ENCODE measurements at regions not wholly inside any gene's neighbourhood (a gene's known extent, or its start where the extent isn't known, plus 50 kb on each side); places are given as distances from the start of the nearest gene placed in this dataset.

DNA sequence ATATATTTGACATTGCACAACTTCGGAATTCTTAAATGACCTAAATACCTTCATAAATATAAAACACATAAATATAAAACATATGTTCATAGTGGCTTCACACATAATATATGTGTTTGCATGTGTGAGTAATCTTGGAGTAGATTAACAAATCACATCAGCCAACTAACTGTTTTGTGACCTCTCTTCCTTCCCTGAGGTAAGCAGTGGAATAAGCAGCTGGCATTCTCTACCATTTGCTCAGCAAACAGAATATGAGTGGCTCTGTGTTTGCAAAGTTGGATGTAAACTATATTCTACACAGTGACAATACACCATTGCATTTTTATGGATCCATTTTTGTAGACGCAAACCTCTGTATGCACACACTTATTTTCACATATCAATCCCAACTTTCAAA is 189.9 kb downstream of the ACER2 start:
- H3K4me1 ChIP-seq (ENCODE audit: control insufficient read depth in 1 of 2, low read depth in 2 of 2) = no peaks in the 10 kb centered on the region
- no peaks in the 10 kb centered on the region for H3K9me3 ChIP-seq
- H3K4me3 ChIP-seq = no peak overlapping the region
- H3K36me3 ChIP-seq = no peaks in the 10 kb centered on the region
- H3K27me3 ChIP-seq (replicated peaks; ENCODE audit: insufficient read depth) = no peaks in the 10 kb centered on the region
- TF ChIP-seq, protein P1, sequence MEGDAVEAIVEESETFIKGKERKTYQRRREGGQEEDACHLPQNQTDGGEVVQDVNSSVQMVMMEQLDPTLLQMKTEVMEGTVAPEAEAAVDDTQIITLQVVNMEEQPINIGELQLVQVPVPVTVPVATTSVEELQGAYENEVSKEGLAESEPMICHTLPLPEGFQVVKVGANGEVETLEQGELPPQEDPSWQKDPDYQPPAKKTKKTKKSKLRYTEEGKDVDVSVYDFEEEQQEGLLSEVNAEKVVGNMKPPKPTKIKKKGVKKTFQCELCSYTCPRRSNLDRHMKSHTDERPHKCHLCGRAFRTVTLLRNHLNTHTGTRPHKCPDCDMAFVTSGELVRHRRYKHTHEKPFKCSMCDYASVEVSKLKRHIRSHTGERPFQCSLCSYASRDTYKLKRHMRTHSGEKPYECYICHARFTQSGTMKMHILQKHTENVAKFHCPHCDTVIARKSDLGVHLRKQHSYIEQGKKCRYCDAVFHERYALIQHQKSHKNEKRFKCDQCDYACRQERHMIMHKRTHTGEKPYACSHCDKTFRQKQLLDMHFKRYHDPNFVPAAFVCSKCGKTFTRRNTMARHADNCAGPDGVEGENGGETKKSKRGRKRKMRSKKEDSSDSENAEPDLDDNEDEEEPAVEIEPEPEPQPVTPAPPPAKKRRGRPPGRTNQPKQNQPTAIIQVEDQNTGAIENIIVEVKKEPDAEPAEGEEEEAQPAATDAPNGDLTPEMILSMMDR (IDR thresholded peaks at IDR 0.05) = no peak
- no peak for DNase-seq (ENCODE audit: low spot score)
- ATAC-seq (ENCODE audit: insufficient number of reproducible peaks, low FRiP score, low read depth) = no peak
- no peak overlapping the region for H3K27ac ChIP-seq

DNA sequence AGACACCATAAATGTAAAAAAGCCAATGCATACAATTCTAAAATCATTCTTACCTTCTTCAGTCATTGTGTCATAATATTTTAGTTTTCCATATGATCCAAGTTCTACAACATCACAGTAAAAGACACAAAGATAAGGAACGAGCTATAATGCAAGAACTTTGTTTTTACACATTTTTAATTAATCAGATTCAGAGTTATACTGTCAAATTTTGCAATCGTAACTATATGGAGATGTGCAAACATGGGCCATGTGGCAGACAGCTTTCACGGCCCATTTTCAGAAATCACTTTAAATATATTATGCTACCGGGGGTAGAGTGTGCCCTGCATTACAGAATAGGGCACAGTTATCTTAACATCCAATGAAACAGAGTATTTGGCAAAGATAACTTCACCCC is 188.4 kb downstream of the ACER2 start:
- no peaks in the 10 kb centered on the region for H3K36me3 ChIP-seq
- DNase-seq (ENCODE audit: low spot score) = no peak
- TF ChIP-seq, protein P1 (IDR thresholded peaks at IDR 0.05) = no peak
- no peaks in the 10 kb centered on the region for H3K9me3 ChIP-seq
- ATAC-seq (ENCODE audit: insufficient number of reproducible peaks, low FRiP score, low read depth) = no peak
- H3K4me3 ChIP-seq = no peak overlapping the region
- no peak overlapping the region for H3K27ac ChIP-seq
- no peaks in the 10 kb centered on the region for H3K27me3 ChIP-seq (replicated peaks; ENCODE audit: insufficient read depth)
- no peaks in the 10 kb centered on the region for H3K4me1 ChIP-seq (ENCODE audit: control insufficient read depth in 1 of 2, low read depth in 2 of 2)

DNA sequence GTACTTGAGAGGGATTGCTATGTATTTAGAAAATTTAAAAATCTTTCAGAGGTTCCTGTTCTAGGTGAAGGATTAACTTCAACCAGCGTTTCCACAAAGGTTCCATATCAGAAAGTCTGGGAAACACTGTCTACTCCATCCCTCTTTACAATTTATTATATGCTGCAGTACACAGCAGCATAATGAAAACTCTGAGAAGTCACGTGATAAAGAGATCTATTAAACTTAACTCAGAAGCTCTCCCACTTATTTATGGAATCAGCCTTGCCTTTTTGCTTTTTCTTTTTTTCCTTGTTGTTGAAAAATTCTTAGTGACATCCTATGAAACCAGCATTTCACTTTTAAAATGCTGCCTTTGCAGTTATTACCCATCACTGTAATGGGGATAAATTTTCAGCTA is 186.2 kb downstream of the ACER2 start:
- no peak for DNase-seq (ENCODE audit: low spot score)
- no peaks in the 10 kb centered on the region for H3K27me3 ChIP-seq (replicated peaks; ENCODE audit: insufficient read depth)
- H3K4me1 ChIP-seq (ENCODE audit: control insufficient read depth in 1 of 2, low read depth in 2 of 2) = no peaks in the 10 kb centered on the region
- H3K27ac ChIP-seq = no peak overlapping the region
- TF ChIP-seq, protein P1 (IDR thresholded peaks at IDR 0.05) = no peak
- no peaks in the 10 kb centered on the region for H3K36me3 ChIP-seq
- no peak for ATAC-seq (ENCODE audit: insufficient number of reproducible peaks, low FRiP score, low read depth)
- H3K4me3 ChIP-seq = no peak overlapping the region
- H3K9me3 ChIP-seq = no peaks in the 10 kb centered on the region

DNA sequence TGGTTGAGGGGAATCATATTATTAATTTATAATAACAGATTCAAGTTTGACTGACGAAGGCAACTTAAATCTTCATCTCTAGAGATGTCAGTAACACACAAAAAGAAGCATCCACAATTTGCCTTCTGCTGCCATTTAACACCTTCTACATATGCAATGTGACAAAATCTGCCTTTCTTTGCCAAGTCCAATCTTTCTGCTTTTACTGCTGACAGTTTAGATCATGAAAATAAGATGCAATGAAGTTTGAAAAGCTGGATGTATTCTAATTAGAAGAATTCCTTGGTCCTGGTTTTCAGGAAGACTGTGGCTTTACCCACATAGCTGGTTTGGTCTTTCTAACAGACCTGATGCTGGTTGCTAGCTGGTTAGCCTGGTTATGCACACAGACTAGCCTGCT is 178.9 kb downstream of the ACER2 start:
- Histone ChIP-seq H3K27me3 (replicated peaks; ENCODE audit: insufficient read depth) (no peaks in the 10 kb centered on the region), H3K4me1 (ENCODE audit: control insufficient read depth in 1 of 2, low read depth in 2 of 2) (no peaks in the 10 kb centered on the region), H3K36me3 (no peaks in the 10 kb centered on the region), H3K9me3 (no peaks in the 10 kb centered on the region), H3K4me3 (no peak overlapping the region), H3K27ac (no peak overlapping the region)
- ATAC-seq (ENCODE audit: insufficient number of reproducible peaks, low FRiP score, low read depth) (no peak), DNase-seq (ENCODE audit: low spot score) (no peak)
- TF ChIP-seq, protein P1 (IDR thresholded peaks at IDR 0.05) = no peak

DNA sequence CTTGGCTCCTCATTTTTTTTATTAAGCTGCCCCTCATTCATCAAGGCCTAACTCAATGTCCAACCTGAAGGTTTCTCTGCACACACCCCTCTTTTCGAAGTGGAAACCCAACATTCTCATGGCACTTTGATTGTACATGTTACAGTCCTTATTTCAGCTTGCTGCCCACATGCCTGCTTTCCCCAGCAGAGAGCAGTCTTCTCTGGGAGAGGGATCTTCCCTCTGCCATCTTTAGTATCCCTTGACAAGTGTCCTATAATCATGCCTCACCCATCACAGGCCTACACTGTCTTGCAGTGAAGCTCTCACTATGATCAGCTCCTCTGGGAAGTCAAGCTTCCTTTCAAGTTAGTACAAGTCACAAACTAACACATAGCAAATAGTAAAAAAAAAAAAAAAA is 175.1 kb downstream of the ACER2 start:
- ATAC-seq (ENCODE audit: insufficient number of reproducible peaks, low FRiP score, low read depth) (no peak), DNase-seq (ENCODE audit: low spot score) (no peak)
- Histone ChIP-seq H3K27me3 (replicated peaks; ENCODE audit: insufficient read depth) (no peaks in the 10 kb centered on the region), H3K4me1 (ENCODE audit: control insufficient read depth in 1 of 2, low read depth in 2 of 2) (no peaks in the 10 kb centered on the region), H3K9me3 (no peaks in the 10 kb centered on the region), H3K4me3 (no peak overlapping the region), H3K27ac (no peak overlapping the region), H3K36me3 (no peaks in the 10 kb centered on the region)
- TF ChIP-seq, protein P1 (IDR thresholded peaks at IDR 0.05) = no peak
